Loucy (cell line): ENCODE measurements at regions not wholly inside any gene's neighbourhood (a gene's known extent, or its start where the extent isn't known, plus 50 kb on each side); places are given as distances from the start of the nearest gene placed in this dataset.

Experiments
- H2AFZ ChIP-seq: fragments of 200-600 bp; sonication (generic); 2 replicates; pipeline ENCODE4 v1.6.0; 2016; ENCODE audit warnings: antibody characterized with exemption, mild to moderate bottlenecking, low read length, moderate library complexity
- H3F3A ChIP-seq: fragments of 200-600 bp; 2 replicates; pipeline ENCODE4 v1.6.0; 2016; ENCODE audit warnings: antibody characterized with exemption, low read depth, mild to moderate bottlenecking
- H3K27me3 ChIP-seq: fragments of 200-600 bp; sonication (generic); 2 replicates; pipeline ENCODE4 v1.6.1; 2014; ENCODE audit warnings: low read length, mild to moderate bottlenecking; ENCODE audit not compliant: insufficient read depth, poor library complexity, severe bottlenecking
- H3K36me3 ChIP-seq: fragments of 200-600 bp; sonication (generic); 2 replicates; pipeline ENCODE4 v1.6.1; 2016; ENCODE audit warnings: low read length; ENCODE audit not compliant: insufficient read depth
- H3K4me1 ChIP-seq: fragments of 200-600 bp; sonication (generic); 2 replicates; pipeline ENCODE4 v1.5.1; 2014; ENCODE audit warnings: low read length, mild to moderate bottlenecking; ENCODE audit not compliant: insufficient read depth, poor library complexity, severe bottlenecking
- H3K4me2 ChIP-seq: fragments of 200-600 bp; sonication (generic); 2 replicates; pipeline ENCODE4 v1.6.0; 2014; ENCODE audit warnings: antibody characterized with exemption, low read length, low read depth, mild to moderate bottlenecking; ENCODE audit not compliant: poor library complexity, severe bottlenecking
- H3K4me3 ChIP-seq: fragments of 200-600 bp; sonication (generic); 2 replicates; pipeline ENCODE4 v1.5.1; 2014; ENCODE audit warnings: low read length, mild to moderate bottlenecking, mixed read lengths; ENCODE audit not compliant: poor library complexity, severe bottlenecking
- H3K79me2 ChIP-seq: fragments of 200-600 bp; sonication (generic); 2 replicates; pipeline ENCODE4 v1.6.1; 2014; ENCODE audit warnings: low read length; ENCODE audit not compliant: insufficient read depth
- H3K9ac ChIP-seq: fragments of 200-600 bp; sonication (generic); 2 replicates; pipeline ENCODE4 v1.6.0; 2014; ENCODE audit warnings: mild to moderate bottlenecking, low read depth, low read length, moderate library complexity; ENCODE audit not compliant: poor library complexity, severe bottlenecking
- H3K9me2 ChIP-seq: fragments of 200-600 bp; sonication (generic); replicated peaks from 2 replicates; pipeline ENCODE4 v1.6.1; 2016; ENCODE audit warnings: low read depth, low read length, mixed read lengths
- H3K9me3 ChIP-seq: fragments of 200-600 bp; sonication (generic); 2 replicates; pipeline ENCODE4 v1.6.1; 2014; ENCODE audit warnings: mild to moderate bottlenecking, antibody characterized with exemption, low read length, low read depth; ENCODE audit not compliant: insufficient read depth
- H4K20me1 ChIP-seq: fragments of 200-600 bp; sonication (generic); 2 replicates; pipeline ENCODE4 v1.6.0; 2014; ENCODE audit warnings: antibody characterized with exemption, low read length, mild to moderate bottlenecking; ENCODE audit not compliant: insufficient read depth, poor library complexity, severe bottlenecking
- CTCF ChIP-seq: fragments of 200-600 bp; sonication (generic); conservative IDR thresholded peaks from 2 replicates; pipeline ENCODE4 v1.5.1; 2014; ENCODE audit warnings: mild to moderate bottlenecking, antibody characterized with exemption, low read length
- EZH2phosphoT487 ChIP-seq: fragments of 200-600 bp; IDR thresholded peaks from 2 replicates; pipeline ENCODE4 v1.6.1; 2018; ENCODE audit warnings: antibody characterized with exemption, mild to moderate bottlenecking, moderate library complexity, borderline replicate concordance

GRCh38 chrX:94065091-94065490 lies 391.1 kb downstream of the FAM133A start:
- no peaks in the 10 kb centered on the region for H3F3A ChIP-seq
- no peaks in the 10 kb centered on the region for H3K36me3 ChIP-seq
- no peaks in the 10 kb centered on the region for H3K9me3 ChIP-seq
- no peak overlapping the region for H2AFZ ChIP-seq
- H3K4me2 ChIP-seq = no peak overlapping the region
- no peaks in the 10 kb centered on the region for H3K27me3 ChIP-seq
- no peak overlapping the region for H3K4me3 ChIP-seq
- H3K4me1 ChIP-seq = no peaks in the 10 kb centered on the region
- no peak overlapping the region for H3K9ac ChIP-seq
- H4K20me1 ChIP-seq = no peaks in the 10 kb centered on the region
- TF ChIP-seq CTCF (no peak), EZH2phosphoT487 (no peak)
- H3K9me2 ChIP-seq = no peaks in the 10 kb centered on the region
- no peaks in the 10 kb centered on the region for H3K79me2 ChIP-seq

GRCh38 chrX:94089149-94089548 lies 415.1 kb downstream of the FAM133A start:
- H3K79me2 ChIP-seq = no peaks in the 10 kb centered on the region
- no peaks in the 10 kb centered on the region for H3F3A ChIP-seq
- H4K20me1 ChIP-seq = no peaks in the 10 kb centered on the region
- no peak overlapping the region for H3K9ac ChIP-seq
- no peaks in the 10 kb centered on the region for H3K9me2 ChIP-seq
- no peaks in the 10 kb centered on the region for H3K4me1 ChIP-seq
- TF ChIP-seq CTCF (no peak), EZH2phosphoT487 (no peak)
- H3K36me3 ChIP-seq = no peaks in the 10 kb centered on the region
- no peaks in the 10 kb centered on the region for H3K27me3 ChIP-seq
- no peak overlapping the region for H2AFZ ChIP-seq
- no peak overlapping the region for H3K4me2 ChIP-seq
- no peak overlapping the region for H3K4me3 ChIP-seq
- no peaks in the 10 kb centered on the region for H3K9me3 ChIP-seq

GRCh38 chrX:94097868-94098267 lies 423.9 kb downstream of the FAM133A start:
- Histone ChIP-seq H3K4me3 (no peak overlapping the region), H3K36me3 (no peaks in the 10 kb centered on the region), H3F3A (no peaks in the 10 kb centered on the region), H3K9me2 (no peaks in the 10 kb centered on the region), H4K20me1 (no peaks in the 10 kb centered on the region), H3K4me1 (no peaks in the 10 kb centered on the region), H3K4me2 (no peak overlapping the region), H3K9ac (no peak overlapping the region), H3K9me3 (no peaks in the 10 kb centered on the region), H3K27me3 (no peaks in the 10 kb centered on the region), H2AFZ (no peak overlapping the region), H3K79me2 (no peaks in the 10 kb centered on the region)
- TF ChIP-seq EZH2phosphoT487 = no peak
- no peak for TF ChIP-seq CTCF
